Osteoblast (primary cell): ENCODE measurements at regions not wholly inside any gene's neighbourhood (a gene's known extent, or its start where the extent isn't known, plus 50 kb on each side); places are given as distances from the start of the nearest gene placed in this dataset.
A peak's percentile ranks its signal among the peaks of the same experiment; 100 is the strongest.

Experiments used
- DNase-seq: peaks from one replicate; pipeline ENCODE4 v3.0.0; 2011; ENCODE audit warnings: low spot score, mixed read lengths; ENCODE audit not compliant: insufficient read length; ENCODE audit errors: missing footprints
- H2AFZ ChIP-seq: 2 replicates; pipeline ENCODE4 v1.6.0; 2011; ENCODE audit warnings: mild to moderate bottlenecking, low read length
- H3K27ac ChIP-seq: 2 replicates; pipeline ENCODE4 v1.5.1; 2011; ENCODE audit warnings: mild to moderate bottlenecking, low read depth, low read length, moderate library complexity
- H3K27me3 ChIP-seq: 2 replicates; pipeline ENCODE4 v1.6.0; 2012; ENCODE audit warnings: mild to moderate bottlenecking, control low read depth, inconsistent platforms, low read length, moderate library complexity; ENCODE audit not compliant: insufficient read depth
- H3K36me3 ChIP-seq: 2 replicates; pipeline ENCODE4 v1.5.1; 2011; ENCODE audit warnings: mild to moderate bottlenecking, low read length, control low read depth, moderate library complexity; ENCODE audit not compliant: insufficient read depth
- H3K4me1 ChIP-seq: 2 replicates; pipeline ENCODE4 v1.5.1; 2011; ENCODE audit warnings: mild to moderate bottlenecking, low read length, control low read depth, moderate library complexity; ENCODE audit not compliant: insufficient read depth
- H3K4me2 ChIP-seq: 2 replicates; pipeline ENCODE4 v1.6.0; 2011; ENCODE audit warnings: mild to moderate bottlenecking, low read length; ENCODE audit not compliant: insufficient read depth
- H3K4me3 ChIP-seq: fragments of 200-600 bp; sonication (generic); 3 replicates; pipeline ENCODE4 v1.5.1; 2012; ENCODE audit warnings: mild to moderate bottlenecking, low read length, inconsistent platforms; ENCODE audit not compliant: insufficient read depth
- H3K79me2 ChIP-seq: 2 replicates; pipeline ENCODE4 v1.6.0; 2012; ENCODE audit warnings: mild to moderate bottlenecking, low read length, control low read depth, inconsistent platforms; ENCODE audit not compliant: insufficient read depth
- H3K9me3 ChIP-seq: 2 replicates; pipeline ENCODE4 v1.5.1; 2011; ENCODE audit warnings: low read depth, low read length, control low read depth
- H4K20me1 ChIP-seq: 2 replicates; pipeline ENCODE4 v1.6.0; 2012; ENCODE audit warnings: mild to moderate bottlenecking, low read length, control low read depth; ENCODE audit not compliant: insufficient read depth
- TF ChIP-seq, protein P1 (sequence below): IDR thresholded peaks from 2 replicates; pipeline ENCODE4 v1.5.1; 2011; ENCODE audit warnings: mild to moderate bottlenecking, low read depth, low read length, moderate library complexity; ENCODE audit errors: extremely low read depth

DNA sequence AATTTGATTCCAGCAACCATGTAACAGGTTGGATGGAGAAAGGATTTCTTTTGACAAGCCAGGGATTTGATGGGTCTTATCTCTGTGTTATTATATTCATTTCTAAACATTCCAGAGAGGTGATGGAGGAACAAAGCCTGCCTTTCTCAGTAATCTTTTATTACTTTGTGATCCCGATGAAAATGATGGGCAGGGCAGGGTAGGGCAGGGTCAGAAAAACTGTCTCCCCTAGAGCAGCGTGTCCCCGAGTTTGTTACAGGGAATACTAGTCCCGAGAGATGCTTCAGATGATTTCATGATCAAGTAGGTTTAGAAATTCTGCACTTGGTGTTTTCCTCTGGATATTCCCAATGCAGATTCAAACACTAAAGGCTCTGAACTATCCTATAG, 111.8 kb upstream of the RGMA start:
- Histone ChIP-seq H3K4me2 (no peak overlapping the region), H3K9me3 (no peaks in the 10 kb centered on the region), H3K4me3 (no peak overlapping the region), H2AFZ (no peak overlapping the region), H3K79me2 (no peaks in the 10 kb centered on the region), H3K27me3 (no peaks in the 10 kb centered on the region), H3K4me1 (no peaks in the 10 kb centered on the region), H4K20me1 (no peaks in the 10 kb centered on the region), H3K36me3 (no peaks in the 10 kb centered on the region), H3K27ac (no peak overlapping the region)
- TF ChIP-seq, protein P1, sequence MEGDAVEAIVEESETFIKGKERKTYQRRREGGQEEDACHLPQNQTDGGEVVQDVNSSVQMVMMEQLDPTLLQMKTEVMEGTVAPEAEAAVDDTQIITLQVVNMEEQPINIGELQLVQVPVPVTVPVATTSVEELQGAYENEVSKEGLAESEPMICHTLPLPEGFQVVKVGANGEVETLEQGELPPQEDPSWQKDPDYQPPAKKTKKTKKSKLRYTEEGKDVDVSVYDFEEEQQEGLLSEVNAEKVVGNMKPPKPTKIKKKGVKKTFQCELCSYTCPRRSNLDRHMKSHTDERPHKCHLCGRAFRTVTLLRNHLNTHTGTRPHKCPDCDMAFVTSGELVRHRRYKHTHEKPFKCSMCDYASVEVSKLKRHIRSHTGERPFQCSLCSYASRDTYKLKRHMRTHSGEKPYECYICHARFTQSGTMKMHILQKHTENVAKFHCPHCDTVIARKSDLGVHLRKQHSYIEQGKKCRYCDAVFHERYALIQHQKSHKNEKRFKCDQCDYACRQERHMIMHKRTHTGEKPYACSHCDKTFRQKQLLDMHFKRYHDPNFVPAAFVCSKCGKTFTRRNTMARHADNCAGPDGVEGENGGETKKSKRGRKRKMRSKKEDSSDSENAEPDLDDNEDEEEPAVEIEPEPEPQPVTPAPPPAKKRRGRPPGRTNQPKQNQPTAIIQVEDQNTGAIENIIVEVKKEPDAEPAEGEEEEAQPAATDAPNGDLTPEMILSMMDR: no peak
- DNase-seq: peak; percentile 9

DNA sequence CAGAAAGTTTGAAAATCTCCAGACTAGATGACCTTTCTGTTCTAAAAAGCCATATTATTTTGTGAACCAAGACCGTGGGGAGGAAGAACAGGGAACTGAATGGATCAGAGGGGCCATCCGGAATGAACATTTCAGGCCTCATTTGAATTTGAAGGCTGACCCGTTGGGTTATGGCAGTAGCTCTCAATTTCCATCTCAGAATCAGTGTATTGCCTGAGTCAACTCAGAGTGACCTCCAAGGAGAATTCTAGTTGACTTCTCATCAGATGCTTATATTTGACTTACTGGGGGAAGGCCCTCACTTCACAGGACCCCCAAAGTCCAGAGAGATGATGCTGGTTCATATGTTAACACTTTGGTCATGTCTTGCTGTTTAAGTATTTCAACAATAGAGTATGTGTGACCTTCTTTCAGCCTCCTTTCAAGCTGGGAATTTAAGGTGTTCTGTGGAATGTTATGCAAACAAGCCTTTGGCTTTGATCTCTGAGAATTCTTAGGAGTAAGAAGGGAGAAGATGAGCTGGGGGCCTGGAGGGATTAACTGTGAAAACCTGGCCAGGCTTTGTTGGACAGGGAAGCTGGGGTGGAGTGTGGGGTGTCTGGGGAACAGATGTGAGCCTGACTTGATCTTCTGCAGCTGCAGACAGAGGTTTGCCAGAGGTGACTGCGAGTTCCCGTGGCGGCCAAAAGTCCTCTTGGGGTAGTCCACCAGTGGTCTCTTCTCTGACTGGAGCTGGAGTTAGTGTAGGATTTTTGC, 111.2 kb upstream of the RGMA start:
- Histone ChIP-seq H4K20me1 (no peaks in the 10 kb centered on the region), H2AFZ (no peak overlapping the region), H3K4me1 (no peaks in the 10 kb centered on the region), H3K4me2 (no peak overlapping the region), H3K27me3 (no peaks in the 10 kb centered on the region), H3K27ac (no peak overlapping the region), H3K79me2 (no peaks in the 10 kb centered on the region), H3K4me3 (no peak overlapping the region), H3K9me3 (no peaks in the 10 kb centered on the region), H3K36me3 (no peaks in the 10 kb centered on the region)
- TF ChIP-seq, protein P1: no peak
- DNase-seq: no peak

DNA sequence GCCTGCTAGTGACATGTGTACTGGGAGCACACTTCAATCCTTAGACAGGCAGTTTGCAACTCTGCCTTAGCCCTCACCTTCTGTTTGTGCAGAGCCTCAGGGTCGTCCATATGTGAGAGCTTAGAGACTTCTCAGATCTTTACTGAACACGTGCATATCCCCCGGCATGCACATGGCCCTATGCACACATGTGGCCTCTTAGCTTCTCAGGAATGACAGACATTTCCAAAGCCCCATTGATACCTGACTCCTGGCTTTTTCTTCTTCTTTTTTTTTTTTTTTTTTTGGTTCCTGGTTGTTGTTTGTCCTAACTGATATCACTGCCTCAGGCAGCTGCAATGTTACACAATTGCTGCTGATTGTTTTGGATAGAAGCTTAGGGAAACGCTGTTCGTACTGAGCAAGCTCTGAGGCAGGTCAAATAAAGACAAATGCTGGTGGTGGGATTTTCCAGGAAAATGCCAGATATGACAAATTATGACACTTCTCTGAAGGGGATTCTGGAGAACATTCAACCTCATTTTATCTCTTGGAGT, 107.2 kb upstream of the RGMA start:
- TF ChIP-seq, protein P1: no peak
- Histone ChIP-seq H3K27me3 (no peaks in the 10 kb centered on the region), H2AFZ (no peak overlapping the region), H3K4me1 (no peaks in the 10 kb centered on the region), H3K79me2 (no peaks in the 10 kb centered on the region), H3K36me3 (no peaks in the 10 kb centered on the region), H3K4me3 (no peak overlapping the region), H3K27ac (no peak overlapping the region), H4K20me1 (no peaks in the 10 kb centered on the region), H3K9me3 (no peaks in the 10 kb centered on the region), H3K4me2 (no peak overlapping the region)
- DNase-seq: no peak

DNA sequence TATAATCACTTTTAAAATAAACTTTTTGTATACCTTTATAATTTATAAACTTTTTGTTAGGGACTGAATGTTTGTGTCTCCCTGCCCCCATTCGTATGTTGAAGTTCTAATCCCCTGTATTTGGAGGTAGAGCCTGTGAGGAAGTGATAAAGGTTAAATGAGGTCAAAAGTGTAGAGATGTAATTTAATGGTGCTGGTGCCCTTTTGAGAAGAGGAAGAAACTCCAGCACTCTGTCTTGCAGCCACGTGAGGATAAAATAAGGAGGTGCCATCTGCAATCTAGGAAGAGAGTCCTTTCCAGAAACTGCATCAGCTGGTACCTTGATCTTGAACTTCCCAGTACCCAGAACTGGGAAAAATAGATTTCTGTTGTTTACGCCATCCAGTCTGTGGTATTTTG, 106.1 kb upstream of the RGMA start:
- H3K27ac ChIP-seq: no peak overlapping the region
- no peaks in the 10 kb centered on the region for H3K4me1 ChIP-seq
- H3K79me2 ChIP-seq: no peaks in the 10 kb centered on the region
- H3K9me3 ChIP-seq: no peaks in the 10 kb centered on the region
- no peak overlapping the region for H3K4me2 ChIP-seq
- H2AFZ ChIP-seq: no peak overlapping the region
- no peak for DNase-seq
- H3K27me3 ChIP-seq: no peaks in the 10 kb centered on the region
- H3K4me3 ChIP-seq: no peak overlapping the region
- TF ChIP-seq, protein P1: no peak
- H4K20me1 ChIP-seq: no peaks in the 10 kb centered on the region
- H3K36me3 ChIP-seq: no peaks in the 10 kb centered on the region
